Activated CD4-positive, alpha-beta T cell treated with anti-CD3 and anti-CD28 coated beads, Interleukin-2, amount 50 U/mL, for 24 hours (primary cell): ENCODE measurements at regions not wholly inside any gene's neighbourhood (a gene's known extent, or its start where the extent isn't known, plus 50 kb on each side); places are given as distances from the start of the nearest gene placed in this dataset.
A peak's percentile ranks its signal among the peaks of the same experiment; 100 is the strongest.
"Not testable (repeated sequence)": the region's sequence is repeated elsewhere in the genome, so short reads cannot be mapped to it uniquely, and the experiment has no call there.

Experiments used
- DNase-seq, 2 donors: peaks; one replicate each; pipeline ENCODE4 v3.0.0-alpha.2; 2020; ENCODE audit warnings: low read depth in 1 of 2, low spot score in 1 of 2

DNA sequence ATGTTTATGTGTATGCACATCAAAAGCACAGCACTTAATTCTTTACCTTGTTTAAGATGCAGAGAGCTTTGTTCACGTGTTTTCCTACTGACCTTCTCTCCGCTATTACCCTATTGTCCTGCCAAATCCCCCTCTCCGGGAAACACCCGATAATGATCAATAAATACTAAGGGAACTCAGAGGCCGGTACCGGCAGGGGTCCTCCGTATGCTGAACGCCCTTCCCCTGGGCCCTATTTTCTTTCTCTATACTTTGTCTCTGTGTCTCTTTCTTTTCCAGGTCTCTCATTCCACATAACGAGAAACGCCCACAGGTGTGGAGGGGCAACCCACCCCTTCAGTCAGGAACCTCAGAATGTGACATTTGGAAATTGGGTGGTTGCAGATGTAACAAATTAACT lies 160.1 kb downstream of the ADRA2C start:
- DNase-seq, result not testable (repeated sequence)

DNA sequence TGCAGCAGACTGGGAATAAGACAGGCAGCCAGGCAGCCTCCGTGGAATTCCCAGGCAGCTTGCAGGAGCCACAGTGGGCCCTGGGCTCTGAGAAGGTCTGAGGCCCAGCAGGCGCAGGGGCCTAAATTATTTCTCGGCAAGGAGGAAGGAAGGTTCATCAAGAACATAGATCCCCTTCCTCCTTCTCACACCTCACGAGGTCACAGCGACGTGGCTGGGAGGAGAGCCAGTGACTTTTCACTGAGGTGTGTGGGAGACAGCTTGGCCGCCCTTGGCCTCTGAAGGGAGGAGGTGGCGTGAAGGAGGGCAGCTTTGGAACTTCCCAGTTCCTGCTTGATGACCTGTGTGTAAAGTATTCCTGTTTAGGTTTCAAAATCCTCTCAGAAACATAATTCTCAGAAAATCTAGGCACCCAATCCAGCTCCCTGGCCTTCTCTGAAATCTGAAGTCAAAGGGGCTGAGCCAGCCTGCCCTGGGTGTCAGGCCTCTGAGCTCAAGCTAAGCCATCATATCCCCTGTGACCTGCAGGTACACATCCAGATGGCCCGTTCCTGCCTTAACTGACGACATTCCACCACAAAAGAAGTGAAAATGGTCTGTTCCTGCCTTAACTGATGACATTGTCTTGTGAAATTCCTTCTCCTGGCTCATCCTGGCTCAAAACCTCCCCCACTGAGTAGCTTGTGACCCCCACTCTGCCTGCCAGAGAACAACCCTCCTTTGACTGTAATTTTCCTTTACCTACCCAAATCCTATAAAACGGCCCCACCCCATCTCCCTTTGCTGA lies 161.0 kb downstream of the ADRA2C start:
- not testable (repeated sequence) for DNase-seq

DNA sequence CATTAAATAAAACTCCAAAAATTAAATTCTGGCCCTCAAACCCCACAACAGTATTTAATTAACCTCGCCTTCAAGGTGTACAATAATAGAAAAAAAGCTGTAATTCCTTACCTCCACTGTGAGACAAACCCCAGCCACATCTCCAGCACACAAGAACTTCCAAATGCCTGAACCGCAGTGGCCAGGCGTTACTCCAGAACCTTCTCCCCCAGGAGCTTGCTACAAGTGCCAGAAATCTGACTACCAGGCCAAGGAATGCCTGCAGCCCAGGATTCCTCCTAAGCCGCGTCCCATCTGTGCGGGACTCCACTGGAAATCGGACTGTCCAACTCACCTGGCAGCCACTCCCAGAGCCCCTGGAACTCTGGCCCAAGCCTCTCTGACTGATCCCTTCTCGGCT lies 163.2 kb downstream of the ADRA2C start:
- DNase-seq, result not testable (repeated sequence)

DNA sequence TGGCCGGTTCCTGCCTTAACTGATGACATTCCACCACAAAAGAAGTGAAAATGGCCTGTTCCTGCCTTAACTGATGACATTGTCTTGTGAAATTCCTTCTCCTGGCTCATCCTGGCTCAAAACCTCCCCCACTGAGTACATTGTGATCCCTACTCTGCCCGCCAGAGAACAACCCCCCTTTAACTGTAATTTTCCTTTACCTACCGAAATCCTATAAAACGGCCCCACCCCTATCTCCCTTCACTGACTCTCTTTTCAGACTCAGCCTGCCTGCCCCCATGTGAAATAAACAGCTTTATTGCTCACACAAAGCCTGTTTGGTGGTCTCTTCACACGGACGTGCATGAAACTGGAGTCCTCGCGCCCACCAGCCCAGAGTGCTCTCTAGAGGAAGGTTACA lies 166.5 kb downstream of the ADRA2C start:
- DNase-seq, result not testable (repeated sequence)

DNA sequence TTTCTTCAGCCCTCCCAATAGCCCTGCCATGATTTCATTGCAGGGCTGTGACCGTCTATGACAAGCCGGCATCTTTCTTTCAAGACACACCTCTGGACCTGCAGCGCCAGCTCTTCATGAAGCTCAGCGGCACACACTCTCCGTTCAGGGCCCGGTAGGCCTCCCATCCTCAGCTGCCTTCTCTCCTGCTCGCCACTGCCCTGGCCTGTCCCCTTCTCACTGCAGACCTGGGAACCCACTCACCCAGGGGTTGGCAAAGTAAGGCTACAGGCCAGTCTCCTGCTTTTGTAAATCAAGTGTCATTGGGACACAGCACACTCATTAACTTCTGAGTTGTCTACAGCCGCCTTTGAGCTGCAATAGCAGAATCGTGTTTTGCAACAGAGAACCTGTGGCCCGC lies 169.2 kb downstream of the ADRA2C start:
- DNase-seq, result not testable (repeated sequence)

DNA sequence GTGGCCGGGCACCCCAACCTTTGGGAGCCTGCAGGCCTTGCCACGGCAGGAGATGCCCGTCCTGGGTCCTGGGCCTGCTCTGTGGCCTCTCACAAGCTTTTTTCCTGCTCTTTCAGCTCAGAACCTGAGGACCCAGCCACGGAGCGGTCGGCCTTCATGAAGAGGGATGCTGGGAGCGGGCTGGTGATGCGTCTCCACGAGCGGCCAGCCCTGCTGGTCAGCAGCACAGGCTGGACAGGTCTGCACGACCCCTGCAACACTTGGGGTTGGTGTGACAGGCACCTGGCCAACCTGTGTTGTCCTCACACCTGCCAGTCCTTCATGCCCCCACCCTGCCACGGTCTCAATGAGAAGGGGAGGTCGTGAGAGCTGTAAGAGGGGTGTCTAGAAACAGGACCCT lies 170.0 kb downstream of the ADRA2C start:
- no peak for DNase-seq

DNA sequence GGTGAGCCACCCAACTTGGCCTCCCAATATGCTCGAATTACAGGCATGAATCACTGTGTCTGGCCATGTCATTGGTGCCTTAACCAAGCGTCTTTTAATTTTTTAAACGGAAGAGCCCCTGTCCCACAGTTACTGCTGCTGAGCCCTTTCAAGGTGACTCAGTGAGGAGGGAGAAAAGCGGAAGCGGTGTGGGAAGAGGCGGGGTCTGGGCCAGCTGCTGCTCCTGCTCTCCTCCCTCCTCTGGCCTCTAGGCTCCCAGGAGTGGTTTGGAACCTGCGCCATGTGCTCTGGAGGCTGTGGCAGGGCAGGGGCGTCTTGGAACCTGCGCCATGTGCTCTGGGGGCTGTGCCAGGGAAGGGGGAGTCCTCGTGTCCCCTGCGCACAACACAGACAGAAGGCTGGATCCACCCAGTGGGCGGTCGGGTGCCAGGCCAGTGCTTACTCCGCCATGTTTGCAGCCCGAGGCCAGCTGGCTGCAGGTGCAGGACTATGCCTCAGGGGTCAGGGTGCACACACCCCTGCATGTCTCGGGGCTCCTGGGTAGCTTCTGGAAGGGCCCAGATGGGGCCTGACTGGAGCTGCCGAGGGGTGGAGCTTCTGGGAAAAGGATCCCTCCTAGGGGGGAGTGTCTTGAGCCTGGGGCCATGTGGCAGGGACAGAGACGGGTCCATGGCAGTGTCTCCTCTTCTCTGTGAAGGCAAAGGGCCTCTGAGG lies 171.8 kb downstream of the ADRA2C start:
- not testable (repeated sequence) for DNase-seq

DNA sequence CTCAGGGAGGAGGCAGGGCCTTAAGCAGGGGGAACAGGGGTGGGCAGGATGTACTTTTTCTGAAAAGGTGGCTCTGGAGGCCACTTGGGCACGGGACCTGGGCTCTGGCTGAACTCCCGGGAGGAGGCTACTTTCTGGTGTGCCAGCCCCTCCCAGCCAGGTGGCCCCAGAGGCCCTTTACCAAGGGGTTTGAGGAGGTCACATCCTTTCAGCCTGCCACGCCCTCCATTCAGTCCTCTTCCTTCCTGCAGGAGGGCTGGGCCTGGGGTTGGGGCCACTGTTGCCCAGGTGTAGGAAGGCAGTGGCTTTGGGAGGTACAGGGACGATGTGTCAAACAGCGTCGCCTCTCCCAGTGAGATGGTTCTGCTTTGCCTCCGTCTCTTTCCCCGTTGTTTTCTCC lies 172.5 kb downstream of the ADRA2C start:
- not testable (repeated sequence) for DNase-seq

DNA sequence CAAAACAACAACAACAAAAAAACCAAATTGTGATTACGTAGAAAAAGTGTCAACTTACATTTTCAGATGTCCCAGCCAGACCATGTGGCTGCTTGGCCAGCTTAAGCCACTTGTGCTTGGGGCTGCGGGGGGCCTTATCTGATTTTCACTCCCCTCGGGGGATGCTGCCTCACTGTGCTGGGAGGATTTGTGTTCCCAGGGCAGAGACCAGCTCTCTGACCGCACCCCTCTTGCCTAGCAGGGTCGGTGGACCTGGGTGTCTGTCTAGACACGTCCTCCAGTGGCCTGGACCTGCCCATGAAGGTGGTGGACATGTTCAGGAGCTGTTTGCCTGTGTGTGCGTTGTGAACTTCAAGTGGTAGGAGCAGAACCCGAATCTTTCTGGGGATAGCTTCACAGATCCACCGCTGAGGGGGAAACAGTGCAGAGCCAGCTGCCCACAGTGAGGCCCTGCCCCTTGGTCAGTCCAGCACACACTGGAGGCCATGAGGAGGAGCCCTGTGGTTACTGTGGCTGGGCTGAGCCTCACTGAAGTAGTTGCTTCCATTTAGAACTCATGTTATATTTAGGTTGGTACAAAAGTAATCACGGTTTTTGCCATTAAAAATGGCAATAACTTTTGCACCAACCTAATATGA lies 173.9 kb downstream of the ADRA2C start:
- DNase-seq, result not testable (repeated sequence)

DNA sequence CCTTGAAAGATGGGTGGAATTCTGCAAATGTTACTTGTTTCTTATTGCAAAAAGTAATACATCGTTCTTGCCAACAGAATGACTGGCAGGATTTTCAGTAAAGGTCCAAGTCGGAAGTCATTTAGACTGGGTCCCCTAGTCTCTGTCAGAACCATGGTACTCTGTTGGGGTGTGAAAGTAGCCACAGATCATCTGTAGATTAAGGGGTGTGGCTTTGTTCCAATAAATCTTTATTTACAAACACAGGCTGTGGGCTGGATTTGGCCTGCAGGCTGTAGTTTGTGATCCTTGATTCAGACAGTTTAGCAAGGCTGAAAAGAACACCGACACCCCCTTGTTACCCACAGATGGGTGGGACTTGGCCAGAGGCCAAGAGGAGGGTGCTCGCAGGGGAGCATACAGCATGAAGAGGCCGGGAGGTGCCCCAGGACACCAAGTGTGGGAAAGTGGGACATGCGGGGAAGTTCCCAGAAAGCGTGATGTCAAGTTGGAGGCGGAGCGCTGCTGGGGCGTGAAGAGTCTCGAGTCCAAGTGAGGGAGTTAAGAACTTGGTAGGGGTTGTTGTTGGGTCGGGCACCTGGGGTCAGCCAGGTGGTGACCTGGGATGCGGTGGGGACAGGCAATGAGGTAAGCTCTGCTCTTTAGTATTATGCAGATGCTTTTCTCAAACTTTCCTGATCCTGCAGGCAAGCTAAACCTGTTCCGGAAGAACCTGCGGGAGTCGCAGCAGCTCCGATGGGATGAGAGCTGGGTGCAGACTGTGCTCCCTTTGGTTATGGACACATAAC lies 175.7 kb downstream of the ADRA2C start:
- not testable (repeated sequence) for DNase-seq

DNA sequence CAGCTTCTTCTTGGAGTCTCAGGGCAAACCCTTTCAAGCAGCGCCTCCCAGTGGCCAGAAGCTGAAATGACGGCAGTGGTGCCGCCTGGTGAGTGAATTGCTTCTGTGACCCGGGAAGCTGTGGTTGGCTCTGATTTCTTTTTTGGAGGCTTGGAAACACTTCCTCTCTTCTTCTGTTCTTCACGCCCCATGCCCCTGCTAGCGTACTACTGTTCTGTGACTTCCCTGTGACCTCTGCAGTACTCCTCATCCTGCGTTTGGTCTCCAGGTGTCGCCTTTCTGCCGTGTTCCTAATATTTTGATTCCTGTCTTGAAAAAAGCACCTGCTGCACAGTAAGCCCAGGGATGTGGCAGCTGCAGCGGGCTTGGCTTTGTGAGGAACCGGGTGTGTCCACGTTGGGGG lies 176.4 kb downstream of the ADRA2C start:
- peak in 1 of 2 donors; percentile 14 for DNase-seq

DNA sequence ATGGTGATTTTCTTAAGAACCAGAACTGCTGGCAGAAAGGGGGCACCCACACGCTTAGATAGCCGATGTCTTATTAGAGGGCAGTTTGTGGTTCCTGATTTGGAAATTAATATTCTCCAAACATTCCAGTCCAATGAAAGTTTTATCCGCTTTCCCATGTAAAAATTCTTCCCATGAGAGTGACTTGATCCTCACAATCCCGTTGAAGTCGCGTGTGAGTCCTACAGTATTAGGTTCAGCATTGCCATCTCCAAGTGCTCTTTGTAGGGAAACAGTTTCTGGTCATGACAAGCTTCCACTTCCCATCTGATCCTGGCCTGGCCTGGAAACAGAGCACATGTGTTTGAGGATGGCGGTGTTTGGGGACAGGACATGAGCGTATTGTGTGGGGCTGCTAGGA lies 176.9 kb downstream of the ADRA2C start:
- not testable (repeated sequence) for DNase-seq

DNA sequence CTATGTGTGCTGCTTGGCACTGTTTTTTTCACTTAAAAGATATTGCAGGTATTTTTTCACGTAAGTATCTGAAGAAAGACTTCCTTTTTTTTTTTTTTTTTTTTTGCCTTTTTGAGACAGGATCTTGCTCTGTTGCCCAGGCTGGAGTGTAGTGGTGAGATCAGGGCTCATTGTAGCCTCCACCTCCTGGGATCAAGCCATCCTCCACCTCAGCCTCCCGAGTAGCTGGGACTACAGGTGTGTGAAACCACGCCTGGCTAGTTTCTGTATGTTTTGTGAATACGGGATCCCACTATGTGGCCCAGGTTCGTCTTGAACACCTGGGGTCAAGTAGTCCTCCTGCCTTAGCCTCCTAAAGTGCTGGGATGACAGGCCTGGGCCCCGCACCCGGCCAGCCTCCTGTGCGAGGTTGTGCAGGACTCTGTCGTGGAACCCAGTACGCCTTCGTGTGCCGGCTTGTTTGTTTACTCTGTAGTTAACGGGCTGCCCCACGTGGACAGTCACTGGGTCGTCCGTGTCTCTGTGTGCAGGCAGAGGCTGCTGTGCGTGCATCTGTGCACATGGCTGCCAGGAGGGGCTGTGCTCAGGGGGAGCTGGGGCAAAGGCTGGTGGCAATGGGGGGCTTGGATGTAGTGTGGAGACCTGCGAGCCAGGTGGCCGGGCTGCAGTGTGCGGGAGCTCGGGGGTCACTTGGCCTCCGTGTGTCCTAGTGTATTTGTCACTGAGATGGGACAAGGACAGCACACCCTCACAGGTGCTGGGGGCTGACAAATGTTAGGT lies 179.5 kb downstream of the ADRA2C start:
- no peak for DNase-seq

DNA sequence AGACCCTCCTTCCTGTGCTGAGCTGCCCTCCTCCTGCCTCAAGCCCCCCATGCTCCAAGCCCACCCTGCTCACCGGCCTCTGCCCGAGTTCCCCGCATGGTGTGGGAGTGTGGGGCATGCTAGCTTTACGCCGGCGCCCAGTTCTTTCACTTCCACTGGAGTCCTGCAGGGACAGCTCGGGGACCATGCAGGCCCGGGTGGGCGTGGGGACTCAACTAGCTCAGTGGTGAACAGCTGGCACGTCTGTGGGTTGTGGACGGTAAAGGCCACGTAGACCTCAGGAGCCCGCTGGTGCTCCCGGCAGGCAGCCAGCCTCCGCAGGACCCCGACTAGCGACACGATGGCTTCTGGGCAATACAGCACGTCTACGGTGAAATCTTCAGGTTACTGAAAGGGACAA lies 180.4 kb downstream of the ADRA2C start:
- not testable (repeated sequence) for DNase-seq

DNA sequence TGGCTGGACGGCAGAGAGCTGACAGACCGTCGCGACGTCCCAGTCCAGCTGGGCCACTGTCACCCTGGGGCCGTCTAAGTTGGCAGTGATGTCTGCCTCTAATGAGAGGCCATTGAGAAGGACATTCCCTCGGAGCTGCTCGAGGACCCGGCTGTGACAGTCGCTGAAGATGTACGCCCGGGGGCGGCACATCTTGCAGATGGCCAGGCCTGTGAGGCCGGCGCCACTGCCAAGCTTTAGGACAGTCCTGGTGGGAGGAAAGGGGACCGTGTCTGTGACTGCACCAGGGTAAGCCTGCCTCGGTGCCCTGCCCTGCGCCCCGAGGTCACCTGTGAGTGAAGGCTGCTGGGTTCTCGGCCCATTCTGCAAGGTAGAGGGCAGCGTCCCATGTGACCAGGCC lies 181.6 kb downstream of the ADRA2C start:
- not testable (repeated sequence) for DNase-seq

DNA sequence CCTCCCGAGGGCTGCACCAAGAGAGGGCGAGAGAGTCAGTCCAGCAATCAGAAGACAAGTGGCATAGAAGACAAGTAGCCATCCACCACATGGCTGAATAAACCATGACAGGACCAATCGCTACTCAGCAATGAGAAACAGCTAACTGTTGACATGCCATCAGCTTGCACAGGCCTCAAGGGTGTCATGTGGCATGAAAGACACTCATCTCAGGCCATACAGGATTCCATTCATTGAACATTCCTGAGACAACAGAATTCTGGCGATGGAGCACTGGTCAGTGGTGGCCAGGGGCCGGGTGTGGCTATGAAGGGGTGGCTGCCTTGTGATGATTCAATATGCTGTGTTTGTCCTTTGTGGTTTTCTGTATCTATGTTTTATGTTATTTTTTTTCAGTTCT lies 182.0 kb downstream of the ADRA2C start:
- DNase-seq, result not testable (repeated sequence)

DNA sequence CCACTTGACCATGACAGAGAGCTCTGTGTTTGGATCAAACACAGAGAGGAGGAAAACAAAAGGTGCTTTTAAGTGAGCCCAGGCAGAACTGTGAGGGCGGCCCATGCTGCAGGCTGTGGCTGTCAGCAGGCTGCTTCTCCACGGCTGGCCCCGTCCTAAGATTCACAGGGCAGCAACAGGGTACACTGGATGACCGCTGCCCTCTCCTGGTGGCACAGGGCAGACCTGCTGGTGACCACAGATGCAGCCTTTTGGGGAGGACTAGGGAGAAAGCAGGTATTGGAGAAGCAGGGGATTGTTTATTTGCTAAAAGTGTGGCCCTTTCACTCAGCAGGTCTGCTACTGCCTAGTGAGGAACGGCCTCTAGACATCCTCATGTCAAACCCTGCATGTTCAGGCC lies 183.7 kb downstream of the ADRA2C start:
- DNase-seq, result not testable (repeated sequence)

DNA sequence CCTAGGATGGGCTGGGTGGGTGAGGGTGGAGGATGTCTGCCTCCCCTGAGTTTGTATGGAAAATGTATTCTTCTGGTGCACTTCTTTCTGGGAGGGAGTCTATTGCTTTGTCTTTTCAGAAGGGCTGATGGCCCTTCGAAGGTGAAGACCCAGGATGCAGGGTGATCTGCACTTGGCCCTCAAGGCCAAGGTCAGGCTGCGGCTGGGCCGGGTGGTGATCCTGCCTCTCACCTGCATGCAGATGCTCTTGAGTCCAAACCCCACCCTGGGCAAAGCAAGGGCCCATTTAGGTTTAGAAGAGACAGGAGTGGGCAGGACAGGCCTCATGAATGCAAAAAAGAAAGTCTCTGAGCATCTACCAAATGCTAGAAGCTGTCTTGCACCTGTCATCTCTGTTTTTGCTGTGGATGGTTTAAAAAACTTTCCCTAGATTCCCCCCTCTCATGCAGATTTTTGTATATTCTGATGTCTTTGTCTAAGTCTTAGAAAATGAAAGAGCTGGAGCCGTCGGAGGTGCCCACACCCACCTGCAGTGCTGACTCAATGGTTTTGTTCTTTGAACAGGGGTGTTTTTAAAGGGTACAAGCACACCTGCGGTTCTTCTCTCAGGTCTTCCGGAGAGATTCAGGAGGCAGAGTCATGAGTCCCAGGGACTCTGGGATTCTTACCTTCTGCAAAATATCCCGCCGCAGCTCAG lies 186.4 kb downstream of the ADRA2C start:
- DNase-seq, result not testable (repeated sequence)

DNA sequence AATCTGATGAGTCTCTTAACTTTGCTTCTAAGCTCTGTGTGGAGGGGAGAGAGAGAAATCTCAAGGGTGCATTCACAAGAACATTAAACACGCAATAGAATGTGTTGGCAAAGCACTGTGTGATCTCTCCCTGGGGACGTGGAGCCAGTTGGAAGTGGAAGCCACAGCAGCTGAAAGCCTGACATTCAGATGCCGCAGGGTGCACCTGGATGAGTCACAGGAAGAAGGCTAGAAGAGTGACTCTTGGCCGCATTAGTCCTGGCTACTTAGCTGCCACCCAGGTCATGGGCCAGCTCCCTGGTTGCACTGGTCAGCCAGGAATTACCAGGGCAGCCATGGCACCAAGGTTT lies 186.9 kb downstream of the ADRA2C start:
- DNase-seq, result not testable (repeated sequence)
